SW480 (cell line): ENCODE measurements at regions not wholly inside any gene's neighbourhood (a gene's known extent, or its start where the extent isn't known, plus 50 kb on each side); places are given as distances from the start of the nearest gene placed in this dataset.

ENCODE experiments used
- DNase-seq: peaks from one replicate; pipeline ENCODE4 v3.0.0-alpha.2; 2016; ENCODE audit warnings: low spot score

DNA sequence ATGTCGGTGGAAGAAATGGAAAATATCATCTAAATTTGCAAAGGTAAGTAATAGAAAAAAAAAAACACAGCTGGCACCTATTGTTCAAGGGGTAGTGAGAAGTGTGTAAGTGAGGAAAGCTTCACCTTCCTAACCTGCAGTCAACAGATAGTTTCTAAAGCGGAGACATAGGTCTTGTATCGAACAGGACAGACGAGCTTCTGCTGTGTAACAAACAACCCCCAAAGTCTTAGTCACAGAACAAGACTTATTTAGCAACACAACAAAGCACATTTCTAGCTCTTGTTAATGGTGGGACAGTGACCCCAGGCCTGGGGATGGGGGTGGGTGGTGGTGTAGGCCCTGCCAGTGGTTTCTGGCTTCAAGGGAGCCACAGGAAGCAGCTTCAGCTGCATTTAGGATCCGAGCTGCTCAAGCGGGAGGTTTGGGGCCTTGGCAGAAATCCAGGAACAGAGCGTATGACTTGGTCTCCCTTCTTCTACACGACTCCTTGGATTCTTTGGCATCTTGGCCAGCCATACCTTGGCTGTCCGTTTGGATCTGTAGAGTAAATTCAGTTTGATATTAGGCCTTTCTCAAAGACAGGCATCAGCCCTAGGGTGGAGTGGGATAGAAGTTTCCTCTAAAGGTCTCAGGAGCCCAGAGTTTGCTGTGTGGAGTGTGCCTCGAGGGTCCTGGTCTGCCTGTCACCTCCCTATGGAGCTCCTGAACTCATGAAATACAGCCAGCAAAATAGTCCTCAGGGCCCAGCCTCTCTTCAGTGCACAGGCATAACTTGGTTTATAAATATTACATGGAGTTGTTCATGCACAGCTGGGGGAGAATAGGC lies 56.9 kb upstream of the SHH start:
- DNase-seq, result no peak

GRCh38 chr7:155867734-155868400 lies 55.6 kb upstream of the SHH start:
- no peak for DNase-seq

DNA sequence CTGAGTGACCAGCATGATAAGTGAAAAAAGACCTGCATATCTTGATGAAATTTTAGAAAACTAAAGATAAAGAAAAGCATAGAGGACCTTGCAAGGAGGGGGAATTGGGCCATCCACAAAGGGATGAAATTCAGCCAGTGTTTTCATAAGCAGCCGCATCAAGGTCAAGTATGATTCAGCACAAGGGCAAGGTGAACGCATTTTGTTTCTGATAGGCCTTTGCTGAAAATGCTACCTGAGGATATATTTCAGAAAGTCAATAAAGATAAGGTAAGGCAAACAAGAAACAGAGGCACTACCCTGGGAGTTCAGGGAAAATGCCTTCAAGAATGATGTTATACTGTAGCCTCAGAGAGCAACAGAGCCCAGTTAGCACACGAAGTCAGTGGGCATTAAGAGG lies 55.0 kb upstream of the SHH start:
- DNase-seq, result no peak

DNA sequence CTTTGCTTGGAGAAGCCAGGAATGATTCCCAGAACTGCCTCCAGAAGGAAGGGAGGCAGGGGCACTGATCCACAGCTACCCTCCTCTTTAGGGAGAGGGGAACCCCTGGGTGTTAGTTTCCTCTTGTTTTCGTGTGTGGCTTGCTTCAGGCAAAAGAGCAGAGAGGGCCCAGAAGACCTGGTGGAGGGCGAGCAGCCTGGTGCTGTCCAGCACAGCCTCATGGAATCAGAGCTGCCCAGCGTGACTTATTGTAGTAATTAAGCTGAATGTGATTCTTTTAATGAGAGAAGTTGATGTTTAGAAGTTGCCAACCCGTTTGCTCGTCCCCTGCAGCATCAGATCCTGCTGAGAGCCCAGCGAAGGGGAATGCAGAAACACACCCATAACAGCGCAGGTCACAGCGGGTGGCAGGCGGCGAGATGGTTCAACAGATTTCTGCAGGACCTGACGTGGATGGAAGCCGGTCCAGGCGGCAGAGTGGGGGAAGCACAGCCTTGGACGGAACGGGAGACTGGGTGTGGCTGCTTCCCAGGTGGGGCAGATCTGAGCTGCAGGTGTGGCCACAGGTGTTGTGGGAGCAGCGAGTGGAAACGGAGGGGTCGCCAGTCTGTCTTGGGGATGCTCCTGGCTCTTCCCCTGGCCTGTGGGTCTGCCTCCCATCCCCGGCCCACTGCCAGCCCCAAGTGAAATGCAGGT lies 53.7 kb upstream of the SHH start:
- no peak for DNase-seq

DNA sequence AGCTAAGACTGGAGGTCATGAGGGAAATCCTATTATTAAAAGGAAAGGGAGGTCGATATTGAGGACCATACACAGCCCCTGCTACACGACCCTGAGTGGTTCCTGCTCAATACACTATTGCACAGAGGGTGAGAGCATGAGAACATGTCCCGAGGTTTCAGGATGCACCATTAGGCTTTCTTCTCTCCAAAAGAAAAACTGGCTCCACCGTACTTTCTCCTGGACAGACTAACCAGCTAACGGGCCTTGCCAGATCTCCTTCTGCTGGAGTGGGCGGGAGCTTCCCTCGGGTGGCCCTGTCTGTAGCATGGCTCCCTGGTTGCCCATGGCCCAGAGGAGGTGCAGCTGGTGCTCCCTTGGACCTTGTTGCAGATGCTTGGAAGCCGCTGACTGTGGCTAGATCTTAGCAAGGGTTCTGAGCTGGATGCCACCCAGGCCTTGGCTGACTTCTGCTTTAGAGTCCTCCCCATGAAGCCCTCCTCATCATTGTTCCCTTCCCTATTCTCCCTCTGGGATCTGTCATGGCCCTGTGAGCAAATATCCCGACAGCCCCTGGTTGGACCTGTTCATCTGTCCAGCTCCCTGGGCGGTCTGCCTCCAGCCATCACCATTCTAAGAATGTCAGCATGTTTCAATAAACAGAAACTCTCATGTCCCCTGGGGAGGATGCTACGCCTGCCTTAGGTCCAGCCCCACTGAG lies 52.9 kb upstream of the SHH start:
- DNase-seq, result no peak

GRCh38 chr7:155864271-155864985 lies 52.2 kb upstream of the SHH start:
- no peak for DNase-seq

DNA sequence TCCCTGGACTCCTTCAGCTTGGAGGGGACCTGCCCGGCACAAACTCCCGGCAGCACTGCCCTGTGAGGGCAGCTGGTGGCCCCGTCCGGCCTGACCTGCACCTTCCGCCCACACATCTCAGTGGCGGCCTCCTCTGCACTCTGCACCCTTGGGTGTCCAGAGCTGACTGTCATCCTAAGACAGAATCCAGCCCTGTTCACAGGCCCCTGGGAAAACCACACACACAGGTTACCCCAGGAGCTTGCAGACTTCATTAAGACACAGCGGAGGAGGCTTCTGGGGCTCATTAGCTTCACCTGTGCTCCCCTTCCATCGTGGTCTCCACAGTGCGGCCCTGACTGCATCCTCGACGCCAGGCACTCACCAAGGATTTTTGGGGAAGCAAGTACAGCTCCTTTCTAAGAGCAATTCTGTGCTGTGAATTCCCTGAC lies 51.5 kb upstream of the SHH start:
- DNase-seq, result no peak

- no peak for DNase-seq
These were observed 50.0 kb upstream of the SHH start for GRCh38 chr7:155862123-155862892.
